H9 (cell line): ENCODE measurements at regions not wholly inside any gene's neighbourhood (a gene's known extent, or its start where the extent isn't known, plus 50 kb on each side); places are given as distances from the start of the nearest gene placed in this dataset.

Experiments used
- DNase-seq: peaks from one replicate; pipeline ENCODE4 v3.0.0-alpha.2; 2017
- H2AFZ ChIP-seq: one replicate; pipeline ENCODE4 v1.6.1; 2013; ENCODE audit warnings: mild to moderate bottlenecking, low read length, control low read depth, moderate library complexity
- H2AK5ac ChIP-seq: 2 replicates; pipeline ENCODE4 v1.6.1; 2013; ENCODE audit warnings: low read length, control low read depth, mixed read lengths; ENCODE audit not compliant: insufficient read length
- H2BK120ac ChIP-seq: one replicate; pipeline ENCODE4 v1.6.1; 2013; ENCODE audit warnings: low read depth, mild to moderate bottlenecking, low read length, control low read depth, inconsistent platforms; ENCODE audit not compliant: poor library complexity, severe bottlenecking
- H2BK12ac ChIP-seq: 2 replicates; pipeline ENCODE4 v1.6.1; 2013; ENCODE audit warnings: low read length, control low read depth, mixed read lengths, low read depth; ENCODE audit not compliant: insufficient read length
- H2BK15ac ChIP-seq: 2 replicates; pipeline ENCODE4 v1.6.1; 2013; ENCODE audit warnings: low read depth, low read length, control low read depth
- H2BK20ac ChIP-seq: one replicate; pipeline ENCODE4 v1.6.1; 2013; ENCODE audit warnings: low read depth, mild to moderate bottlenecking, low read length, control low read depth, inconsistent platforms; ENCODE audit not compliant: poor library complexity, severe bottlenecking
- H2BK5ac ChIP-seq: 2 replicates; pipeline ENCODE4 v1.6.1; 2013; ENCODE audit warnings: low read length, control low read depth, mixed read lengths; ENCODE audit not compliant: insufficient read length
- H3K14ac ChIP-seq: 2 replicates; pipeline ENCODE4 v1.6.1; 2013; ENCODE audit warnings: low read length, control low read depth; ENCODE audit not compliant: insufficient read depth
- H3K18ac ChIP-seq: 2 replicates; pipeline ENCODE4 v1.6.1; 2013; ENCODE audit warnings: low read depth, mild to moderate bottlenecking, mixed read lengths, low read length, control low read depth; ENCODE audit not compliant: insufficient read length
- H3K23ac ChIP-seq: 2 replicates; pipeline ENCODE4 v1.6.1; 2013; ENCODE audit warnings: low read length, control low read depth, mixed read lengths, low read depth; ENCODE audit not compliant: insufficient read length
- H3K23me2 ChIP-seq: 2 replicates; pipeline ENCODE4 v1.6.1; 2013; ENCODE audit warnings: low read depth, mild to moderate bottlenecking, mixed read lengths, low read length, control low read depth; ENCODE audit not compliant: insufficient read length, poor library complexity, severe bottlenecking
- H3K27ac ChIP-seq: 2 replicates; pipeline ENCODE4 v1.5.1; 2013; ENCODE audit warnings: low read length, control low read depth, mixed read lengths, low read depth; ENCODE audit not compliant: insufficient read length
- H3K27me3 ChIP-seq: 2 replicates; pipeline ENCODE4 v1.6.1; 2013; ENCODE audit warnings: low read length, control low read depth, inconsistent platforms; ENCODE audit not compliant: insufficient read depth
- H3K4ac ChIP-seq: 2 replicates; pipeline ENCODE4 v1.6.1; 2013; ENCODE audit warnings: low read depth, mild to moderate bottlenecking, control low read depth, inconsistent platforms, low read length, moderate library complexity
- H3K4me1 ChIP-seq: 2 replicates; pipeline ENCODE4 v1.6.1; 2013; ENCODE audit warnings: low read length, control low read depth, inconsistent platforms; ENCODE audit not compliant: insufficient read depth
- H3K4me2 ChIP-seq: 2 replicates; pipeline ENCODE4 v1.6.1; 2013; ENCODE audit warnings: low read length, control low read depth, mixed read lengths; ENCODE audit not compliant: insufficient read length, insufficient read depth
- H3K56ac ChIP-seq: 2 replicates; pipeline ENCODE4 v1.6.1; 2013; ENCODE audit warnings: low read depth, mild to moderate bottlenecking, mixed read lengths, low read length, control low read depth; ENCODE audit not compliant: insufficient read length
- H3K79me1 ChIP-seq: 2 replicates; pipeline ENCODE4 v1.6.1; 2013; ENCODE audit warnings: low read depth, mild to moderate bottlenecking, moderate library complexity, low read length, control low read depth, inconsistent platforms; ENCODE audit not compliant: insufficient read depth, poor library complexity, severe bottlenecking
- H3K79me2 ChIP-seq: 2 replicates; pipeline ENCODE4 v1.6.1; 2013; ENCODE audit warnings: low read length, control low read depth, inconsistent platforms; ENCODE audit not compliant: insufficient read depth
- H3K9ac ChIP-seq: 2 replicates; pipeline ENCODE4 v1.6.1; 2013; ENCODE audit warnings: low read length, control low read depth, mixed read lengths; ENCODE audit not compliant: insufficient read length; ENCODE audit errors: extremely low read depth
- H3K9me3 ChIP-seq: one replicate; pipeline ENCODE4 v1.6.1; 2013; ENCODE audit warnings: low read depth, low read length, inconsistent platforms; ENCODE audit not compliant: control insufficient read depth
- H3T11ph ChIP-seq: one replicate; pipeline ENCODE4 v1.6.1; 2013; ENCODE audit warnings: mild to moderate bottlenecking, low read length, control low read depth, inconsistent platforms
- H4K20me1 ChIP-seq: one replicate; pipeline ENCODE4 v1.6.1; 2013; ENCODE audit not compliant: control insufficient read depth, insufficient read length, insufficient read depth
- H4K5ac ChIP-seq: 2 replicates; pipeline ENCODE4 v1.6.1; 2013; ENCODE audit warnings: low read depth, mild to moderate bottlenecking, mixed read lengths, low read length, control low read depth; ENCODE audit not compliant: insufficient read length
- H4K8ac ChIP-seq: replicated peaks from 2 replicates; pipeline ENCODE4 v1.6.1; 2013; ENCODE audit warnings: low read length, control low read depth, mixed read lengths, low read depth; ENCODE audit not compliant: insufficient read length
- H4K91ac ChIP-seq: 2 replicates; pipeline ENCODE4 v1.6.1; 2013; ENCODE audit warnings: low read depth, mild to moderate bottlenecking, moderate library complexity, mixed read lengths, low read length, control low read depth; ENCODE audit not compliant: insufficient read length
- H3K27ac Mint-ChIP-seq, 3 experiments: 2 replicates in 2 of 3; 3 replicates in 1 of 3; pipeline ENCODE4 v1.8.0; 2020 to 2021; ENCODE audit warnings: mixed read lengths in 3 of 3, mild to moderate bottlenecking in 1 of 3, moderate library complexity in 1 of 3
- H3K27me3 Mint-ChIP-seq: 2 replicates; pipeline ENCODE4 v1.8.0; 2021; ENCODE audit warnings: low read depth, mild to moderate bottlenecking, moderate library complexity, mixed read lengths
- H3K36me3 Mint-ChIP-seq, 3 experiments: 2 replicates in 2 of 3; 3 replicates in 1 of 3; pipeline ENCODE4 v1.8.0; 2020 to 2021; ENCODE audit warnings: low read depth in 3 of 3, mixed read lengths in 3 of 3; ENCODE audit not compliant: insufficient read depth in 1 of 3
- H3K4me1 Mint-ChIP-seq, 2 experiments: 2 replicates each; pipeline ENCODE4 v1.8.0; 2020; ENCODE audit warnings: mixed read lengths in 2 of 2
- H3K4me3 Mint-ChIP-seq, 2 experiments: 2 replicates in 1 of 2; 3 replicates in 1 of 2; pipeline ENCODE4 v1.8.0; 2020 to 2021; ENCODE audit warnings: mild to moderate bottlenecking in 2 of 2, mixed read lengths in 2 of 2, moderate library complexity in 1 of 2
- H3K9me3 Mint-ChIP-seq, 2 experiments: 2 replicates in 1 of 2; 3 replicates in 1 of 2; pipeline ENCODE4 v1.8.0; 2020; ENCODE audit warnings: mild to moderate bottlenecking in 2 of 2, mixed read lengths in 2 of 2, moderate library complexity in 1 of 2
- WGBS: extraction: QIAGEN DNeasy Blood & Tissue Kit; methylation state at CpG from one replicate; pipeline ENCODE4 v1.1.7; 2013; ENCODE audit warnings: missing lambda C conversion rate, low lambda C conversion rate, mixed read lengths; ENCODE audit not compliant: insufficient read length; ENCODE audit errors: extremely low coverage; 5-methylcytosine and 5-hydroxymethylcytosine counted together
- TF ChIP-seq, protein P1 (sequence below): fragments of 200-600 bp; sonication (generic); conservative IDR thresholded peaks from 3 replicates; pipeline ENCODE4 v1.8.0; 2021; ENCODE audit warnings: antibody characterized with exemption, mild to moderate bottlenecking

- peaks cover 4% of the 10 kb centered on the region; the same call in 1 of the 2 replicates for H3K4me1 ChIP-seq
- H3K79me2 ChIP-seq: no peaks in the 10 kb centered on the region
- Mint-ChIP-seq H3K4me1 (peaks cover 6 to 16% of the 10 kb centered on the region in 2 experiments; a peak in 3 of 4 replicates), H3K27ac (no peak overlapping the region), H3K36me3 (no peaks in the 10 kb centered on the region), H3K9me3 (no peaks in the 10 kb centered on the region), H3K4me3 (no peak overlapping the region), H3K27me3 (no peaks in the 10 kb centered on the region)
- no CpG with 5 or more reads among the region's 1 CpG for WGBS
- no peaks in the 10 kb centered on the region for H3K23me2 ChIP-seq
- no peak overlapping the region for H2AK5ac ChIP-seq
- H3K9me3 ChIP-seq: no peaks in the 10 kb centered on the region
- H2BK5ac ChIP-seq: no peak overlapping the region
- no peak overlapping the region for H4K8ac ChIP-seq
- no peak overlapping the region for H2BK20ac ChIP-seq
- H3K56ac ChIP-seq: no peak overlapping the region
- H3K27ac ChIP-seq: no peak overlapping the region
- no peaks in the 10 kb centered on the region for H3K79me1 ChIP-seq
- H3T11ph ChIP-seq: no peak overlapping the region
- no peak overlapping the region for H4K5ac ChIP-seq
- H2AFZ ChIP-seq: no peak overlapping the region
- no peak overlapping the region for H2BK15ac ChIP-seq
- no peak overlapping the region for H3K14ac ChIP-seq
- no peak overlapping the region for H4K91ac ChIP-seq
- H2BK12ac ChIP-seq: no peak overlapping the region
- TF ChIP-seq, protein P1, sequence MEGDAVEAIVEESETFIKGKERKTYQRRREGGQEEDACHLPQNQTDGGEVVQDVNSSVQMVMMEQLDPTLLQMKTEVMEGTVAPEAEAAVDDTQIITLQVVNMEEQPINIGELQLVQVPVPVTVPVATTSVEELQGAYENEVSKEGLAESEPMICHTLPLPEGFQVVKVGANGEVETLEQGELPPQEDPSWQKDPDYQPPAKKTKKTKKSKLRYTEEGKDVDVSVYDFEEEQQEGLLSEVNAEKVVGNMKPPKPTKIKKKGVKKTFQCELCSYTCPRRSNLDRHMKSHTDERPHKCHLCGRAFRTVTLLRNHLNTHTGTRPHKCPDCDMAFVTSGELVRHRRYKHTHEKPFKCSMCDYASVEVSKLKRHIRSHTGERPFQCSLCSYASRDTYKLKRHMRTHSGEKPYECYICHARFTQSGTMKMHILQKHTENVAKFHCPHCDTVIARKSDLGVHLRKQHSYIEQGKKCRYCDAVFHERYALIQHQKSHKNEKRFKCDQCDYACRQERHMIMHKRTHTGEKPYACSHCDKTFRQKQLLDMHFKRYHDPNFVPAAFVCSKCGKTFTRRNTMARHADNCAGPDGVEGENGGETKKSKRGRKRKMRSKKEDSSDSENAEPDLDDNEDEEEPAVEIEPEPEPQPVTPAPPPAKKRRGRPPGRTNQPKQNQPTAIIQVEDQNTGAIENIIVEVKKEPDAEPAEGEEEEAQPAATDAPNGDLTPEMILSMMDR: no peak
- no peak overlapping the region for H3K18ac ChIP-seq
- H3K4me2 ChIP-seq: no peak overlapping the region
- H3K9ac ChIP-seq: no peak overlapping the region
- H2BK120ac ChIP-seq: no peak overlapping the region
- H3K4ac ChIP-seq: no peak overlapping the region
- no peak for DNase-seq
- H3K27me3 ChIP-seq: no peaks in the 10 kb centered on the region
- no peak overlapping the region for H3K23ac ChIP-seq
- H4K20me1 ChIP-seq: no peaks in the 10 kb centered on the region
These were observed 235.9 kb upstream of the DAB1 start for GRCh38 chr1:57659804-57660203.
